ENCODE measurements at regions not wholly inside any gene's neighbourhood (a gene's known extent, or its start where the extent isn't known, plus 50 kb on each side); places are given as distances from the start of the nearest gene placed in this dataset.

- DNase-seq = no peak
Observed at GRCh38 chr5:36355516-36355915, 53.8 kb upstream of the RANBP3L start.

GRCh38 chr5:36356915-36357314 lies 55.2 kb upstream of the RANBP3L start:
- no peak for DNase-seq

GRCh38 chr5:36357391-36357975 lies 55.8 kb upstream of the RANBP3L start:
- no peak for DNase-seq

- DNase-seq = no peak
Observed at GRCh38 chr5:36359267-36359666, 57.6 kb upstream of the RANBP3L start.

GRCh38 chr5:36360307-36360706 lies 58.6 kb upstream of the RANBP3L start:
- no peak for DNase-seq

GRCh38 chr5:36363101-36363500 lies 61.4 kb upstream of the RANBP3L start:
- DNase-seq = no peak

GRCh38 chr5:36363744-36364143 lies 62.0 kb upstream of the RANBP3L start:
- no peak for DNase-seq

GRCh38 chr5:36364473-36364872 lies 62.8 kb upstream of the RANBP3L start:
- DNase-seq = no peak

GRCh38 chr5:36365896-36366295 lies 64.2 kb upstream of the RANBP3L start:
- no peak for DNase-seq

GRCh38 chr5:36366883-36367282 lies 65.2 kb upstream of the RANBP3L start:
- DNase-seq = no peak

GRCh38 chr5:36367524-36367923 lies 65.8 kb upstream of the RANBP3L start:
- no peak for DNase-seq

GRCh38 chr5:36369219-36369690 lies 67.6 kb upstream of the RANBP3L start:
- DNase-seq = no peak

GRCh38 chr5:36370073-36370472 lies 68.4 kb upstream of the RANBP3L start:
- no peak for DNase-seq

GRCh38 chr5:36371366-36371765 lies 69.7 kb upstream of the RANBP3L start:
- no peak for DNase-seq

GRCh38 chr5:36373527-36374086 lies 71.9 kb upstream of the RANBP3L start:
- DNase-seq = no peak

GRCh38 chr5:36374266-36374862 lies 72.7 kb upstream of the RANBP3L start:
- no peak for DNase-seq

GRCh38 chr5:36377192-36377591 lies 75.5 kb upstream of the RANBP3L start:
- DNase-seq = no peak

- no peak for DNase-seq
Observed at GRCh38 chr5:36378551-36378950, 76.8 kb upstream of the RANBP3L start.

GRCh38 chr5:36382890-36383289 lies 81.2 kb upstream of the RANBP3L start:
- no peak for DNase-seq

GRCh38 chr5:36383942-36384341 lies 82.2 kb upstream of the RANBP3L start:
- DNase-seq = no peak

GRCh38 chr5:36384845-36385244 lies 83.1 kb upstream of the RANBP3L start:
- DNase-seq = no peak

GRCh38 chr5:36385495-36385894 lies 83.8 kb upstream of the RANBP3L start:
- DNase-seq = no peak

- no peak for DNase-seq
Observed at GRCh38 chr5:36388288-36388687, 86.6 kb upstream of the RANBP3L start.

GRCh38 chr5:36389245-36389644 lies 87.5 kb upstream of the RANBP3L start:
- no peak for DNase-seq

- no peak for DNase-seq
Observed at GRCh38 chr5:36390640-36391039, 88.9 kb upstream of the RANBP3L start.
